Dendritic cell treated with granulocyte-macrophage colony-stimulating factor and Interleukin-4, amounts not matched to agents 40 ng/mL and 50 ng/mL, for 4 days (primary cell): ENCODE measurements at regions not wholly inside any gene's neighbourhood (a gene's known extent, or its start where the extent isn't known, plus 50 kb on each side); places are given as distances from the start of the nearest gene placed in this dataset.
"Not testable (repeated sequence)": the region's sequence is repeated elsewhere in the genome, so short reads cannot be mapped to it uniquely, and the experiment has no call there.

Experiments used
- H3K27ac Mint-ChIP-seq: one replicate; pipeline ENCODE4 v1.8.0; 2022; ENCODE audit warnings: mild to moderate bottlenecking, mixed read lengths
- H3K27me3 Mint-ChIP-seq: one replicate; pipeline ENCODE4 v1.8.0; 2022; ENCODE audit warnings: mild to moderate bottlenecking, mixed read lengths
- H3K36me3 Mint-ChIP-seq: one replicate; pipeline ENCODE4 v1.8.0; 2022; ENCODE audit warnings: low read depth, mixed read lengths
- H3K4me1 Mint-ChIP-seq: one replicate; pipeline ENCODE4 v1.8.0; 2022; ENCODE audit warnings: low read depth, mixed read lengths
- H3K4me3 Mint-ChIP-seq: one replicate; pipeline ENCODE4 v1.8.0; 2022; ENCODE audit warnings: mild to moderate bottlenecking, moderate library complexity, mixed read lengths
- H3K9me3 Mint-ChIP-seq: one replicate; pipeline ENCODE4 v1.8.0; 2022; ENCODE audit warnings: mixed read lengths
- intact Hi-C: fragments of 100-400 bp; cut with micrococcal nuclease; formaldehyde crosslinking; loops from one replicate; pipeline ENCODE4 v1.15.0; 2022

- H3K4me3 Mint-ChIP-seq: no peak overlapping the region
- no peaks in the 10 kb centered on the region for H3K27me3 Mint-ChIP-seq
- peaks cover 15% of the 10 kb centered on the region for H3K4me1 Mint-ChIP-seq
- intact Hi-C loops: no loop called here
- no peak overlapping the region for H3K27ac Mint-ChIP-seq
- H3K9me3 Mint-ChIP-seq: no peaks in the 10 kb centered on the region
- H3K36me3 Mint-ChIP-seq: no peaks in the 10 kb centered on the region
Measured at GRCh38 chr1:38173157-38173831, 126.7 kb upstream of the POU3F1 start.

- no peaks in the 10 kb centered on the region for H3K36me3 Mint-ChIP-seq
- intact Hi-C loops: no loop called here
- peaks cover 11% of the 10 kb centered on the region for H3K4me1 Mint-ChIP-seq
- no peak overlapping the region for H3K4me3 Mint-ChIP-seq
- H3K27ac Mint-ChIP-seq: no peak overlapping the region
- peaks cover 7% of the 10 kb centered on the region for H3K27me3 Mint-ChIP-seq
- no peaks in the 10 kb centered on the region for H3K9me3 Mint-ChIP-seq
Measured at GRCh38 chr1:38169121-38169520, 122.5 kb upstream of the POU3F1 start.

GRCh38 chr1:38168365-38168764, 121.8 kb upstream of the POU3F1 start:
- peaks cover 7% of the 10 kb centered on the region for H3K27me3 Mint-ChIP-seq
- no peaks in the 10 kb centered on the region for H3K36me3 Mint-ChIP-seq
- intact Hi-C loops: no loop called here
- no peak overlapping the region for H3K27ac Mint-ChIP-seq
- H3K4me3 Mint-ChIP-seq: no peak overlapping the region
- peaks cover 3% of the 10 kb centered on the region for H3K4me1 Mint-ChIP-seq
- H3K9me3 Mint-ChIP-seq: no peaks in the 10 kb centered on the region

- no peaks in the 10 kb centered on the region for H3K9me3 Mint-ChIP-seq
- H3K4me1 Mint-ChIP-seq: no peaks in the 10 kb centered on the region
- no peak overlapping the region for H3K4me3 Mint-ChIP-seq
- peaks cover 8% of the 10 kb centered on the region for H3K27me3 Mint-ChIP-seq
- no peak overlapping the region for H3K27ac Mint-ChIP-seq
- H3K36me3 Mint-ChIP-seq: no peaks in the 10 kb centered on the region
- intact Hi-C loops: no loop called here
Measured at GRCh38 chr1:38166461-38166860, 119.9 kb upstream of the POU3F1 start.

- H3K4me1 Mint-ChIP-seq: no peaks in the 10 kb centered on the region
- H3K36me3 Mint-ChIP-seq: no peaks in the 10 kb centered on the region
- intact Hi-C loops: no loop called here
- no peak overlapping the region for H3K27ac Mint-ChIP-seq
- peaks cover 10% of the 10 kb centered on the region for H3K27me3 Mint-ChIP-seq
- H3K4me3 Mint-ChIP-seq: no peak overlapping the region
- peaks cover 9% of the 10 kb centered on the region for H3K9me3 Mint-ChIP-seq
Measured at GRCh38 chr1:38153778-38154470, 107.3 kb upstream of the POU3F1 start.

GRCh38 chr1:38153066-38153777, 106.6 kb upstream of the POU3F1 start:
- intact Hi-C loops: no loop called here
- no peak overlapping the region for H3K4me3 Mint-ChIP-seq
- no peaks in the 10 kb centered on the region for H3K4me1 Mint-ChIP-seq
- peaks cover 10% of the 10 kb centered on the region for H3K27me3 Mint-ChIP-seq
- no peak overlapping the region for H3K27ac Mint-ChIP-seq
- peaks cover 9% of the 10 kb centered on the region for H3K9me3 Mint-ChIP-seq
- no peaks in the 10 kb centered on the region for H3K36me3 Mint-ChIP-seq

GRCh38 chr1:38152351-38153065, 105.9 kb upstream of the POU3F1 start:
- peaks cover 9% of the 10 kb centered on the region for H3K9me3 Mint-ChIP-seq
- intact Hi-C loops: no loop called here
- no peak overlapping the region for H3K4me3 Mint-ChIP-seq
- H3K27me3 Mint-ChIP-seq: peaks cover 10% of the 10 kb centered on the region
- H3K27ac Mint-ChIP-seq: no peak overlapping the region
- no peaks in the 10 kb centered on the region for H3K36me3 Mint-ChIP-seq
- no peaks in the 10 kb centered on the region for H3K4me1 Mint-ChIP-seq

GRCh38 chr1:38151399-38151798, 104.8 kb upstream of the POU3F1 start:
- H3K4me3 Mint-ChIP-seq: no peak overlapping the region
- peaks cover 10% of the 10 kb centered on the region for H3K9me3 Mint-ChIP-seq
- H3K27me3 Mint-ChIP-seq: peaks cover 10% of the 10 kb centered on the region
- no peaks in the 10 kb centered on the region for H3K4me1 Mint-ChIP-seq
- H3K27ac Mint-ChIP-seq: no peak overlapping the region
- H3K36me3 Mint-ChIP-seq: no peaks in the 10 kb centered on the region
- intact Hi-C loops: no loop called here

GRCh38 chr1:38146079-38146478, 99.5 kb upstream of the POU3F1 start:
- intact Hi-C loops, H3K4me1 Mint-ChIP-seq, H3K36me3 Mint-ChIP-seq, H3K27ac Mint-ChIP-seq, H3K4me3 Mint-ChIP-seq: not testable (repeated sequence)
- Mint-ChIP-seq H3K9me3 (peaks cover 15% of the 10 kb centered on the region), H3K27me3 (peaks cover 24% of the 10 kb centered on the region)

GRCh38 chr1:38142606-38143005, 96.0 kb upstream of the POU3F1 start:
- Mint-ChIP-seq H3K9me3 (peaks cover 15% of the 10 kb centered on the region), H3K27me3 (peaks cover 47% of the 10 kb centered on the region), H3K36me3 (no peaks in the 10 kb centered on the region), H3K4me3 (no peak overlapping the region), H3K4me1 (peaks cover 6% of the 10 kb centered on the region), H3K27ac (no peak overlapping the region)
- intact Hi-C loops: no loop called here

- Mint-ChIP-seq H3K36me3 (no peaks in the 10 kb centered on the region), H3K27me3 (peaks cover 58% of the 10 kb centered on the region), H3K4me3 (no peak overlapping the region), H3K4me1 (peaks cover 6% of the 10 kb centered on the region), H3K27ac (no peak overlapping the region), H3K9me3 (peaks cover 14% of the 10 kb centered on the region)
- intact Hi-C loops: no loop called here
Measured at GRCh38 chr1:38141483-38141882, 94.9 kb upstream of the POU3F1 start.

GRCh38 chr1:38139738-38140487, 93.3 kb upstream of the POU3F1 start:
- peaks cover 6% of the 10 kb centered on the region for H3K4me1 Mint-ChIP-seq
- intact Hi-C loops: no loop called here
- peaks cover 71% of the 10 kb centered on the region for H3K27me3 Mint-ChIP-seq
- H3K27ac Mint-ChIP-seq: no peak overlapping the region
- no peak overlapping the region for H3K4me3 Mint-ChIP-seq
- no peaks in the 10 kb centered on the region for H3K36me3 Mint-ChIP-seq
- H3K9me3 Mint-ChIP-seq: no peaks in the 10 kb centered on the region

GRCh38 chr1:38138498-38139233, 92.1 kb upstream of the POU3F1 start:
- Mint-ChIP-seq H3K36me3 (no peaks in the 10 kb centered on the region), H3K27ac (no peak overlapping the region), H3K9me3 (no peaks in the 10 kb centered on the region), H3K27me3 (peaks cover 78% of the 10 kb centered on the region), H3K4me3 (no peak overlapping the region), H3K4me1 (peaks cover 6% of the 10 kb centered on the region)
- intact Hi-C loops: no loop called here
